ENCODE measurements at regions not wholly inside any gene's neighbourhood (a gene's known extent, or its start where the extent isn't known, plus 50 kb on each side); places are given as distances from the start of the nearest gene placed in this dataset.

- no peak for TF ChIP-seq CTCF (IDR thresholded peaks at IDR 0.05; ENCODE audit: insufficient read depth, low read depth, low read length)
- no peak for TF ChIP-seq EZH2 (IDR thresholded peaks at IDR 0.05; ENCODE audit: insufficient read depth, low read length)
Measured at GRCh38 chr6:133641104-133641503, 247.8 kb upstream of the TCF21 start.
